ENCODE measurements at regions not wholly inside any gene's neighbourhood (a gene's known extent, or its start where the extent isn't known, plus 50 kb on each side); places are given as distances from the start of the nearest gene placed in this dataset.

DNA sequence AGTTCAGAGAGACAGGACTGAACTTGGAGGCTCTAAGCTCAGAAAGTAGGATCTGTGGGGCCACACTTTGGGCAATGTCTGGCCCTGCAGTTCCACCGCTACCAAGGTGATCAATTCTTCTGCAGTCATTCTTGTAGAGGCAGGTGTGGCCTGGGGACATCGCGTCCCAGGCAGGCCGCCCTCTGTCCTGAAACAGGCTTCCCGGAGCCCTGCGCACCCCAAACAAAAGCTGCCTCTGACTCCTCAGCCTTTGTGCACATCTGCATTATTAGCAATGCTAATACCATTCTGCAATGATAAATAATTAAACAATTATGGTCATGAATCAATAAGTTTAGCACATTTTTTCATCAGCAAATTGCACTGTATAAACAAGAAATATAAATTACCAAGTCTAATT is 160.2 kb downstream of the URI1 start:
- no peak for TF ChIP-seq CTCF (IDR thresholded peaks at IDR 0.05; ENCODE audit: low read depth, low read length, poor library complexity, severe bottlenecking)
- no peak for TF ChIP-seq EZH2phosphoT487 (IDR thresholded peaks at IDR 0.05; ENCODE audit: borderline replicate concordance, low read length)
- Histone ChIP-seq H3K4me3 (ENCODE audit: low read length) (no peak overlapping the region), H3K27me3 (ENCODE audit: control insufficient read depth, low read length) (no peaks in the 10 kb centered on the region), H3K27ac (ENCODE audit: low read depth, low read length) (no peak overlapping the region), H3K9me2 (replicated peaks; ENCODE audit: control insufficient read depth, low read length) (no peaks in the 10 kb centered on the region), H4K20me1 (ENCODE audit: control insufficient read depth, insufficient read depth, low read depth, low read length) (no peaks in the 10 kb centered on the region), H3K79me2 (ENCODE audit: control insufficient read depth, low read length) (no peaks in the 10 kb centered on the region), H3K4me1 (ENCODE audit: control insufficient read depth, low read length) (no peaks in the 10 kb centered on the region), H3K36me3 (ENCODE audit: control insufficient read depth, low read length) (no peaks in the 10 kb centered on the region), H3K4me2 (ENCODE audit: low read length) (no peak overlapping the region), H3K9me3 (ENCODE audit: control insufficient read depth, insufficient read depth, low read length) (no peaks in the 10 kb centered on the region), H3F3A (ENCODE audit: control insufficient read depth, insufficient read depth) (no peaks in the 10 kb centered on the region)

GRCh38 chr19:30102666-30103065 is 160.6 kb downstream of the URI1 start:
- Histone ChIP-seq H3K36me3 (ENCODE audit: control insufficient read depth, low read length) (no peaks in the 10 kb centered on the region), H3K9me2 (replicated peaks; ENCODE audit: control insufficient read depth, low read length) (no peaks in the 10 kb centered on the region), H3K9me3 (ENCODE audit: control insufficient read depth, insufficient read depth, low read length) (no peaks in the 10 kb centered on the region), H3K4me1 (ENCODE audit: control insufficient read depth, low read length) (no peaks in the 10 kb centered on the region), H3F3A (ENCODE audit: control insufficient read depth, insufficient read depth) (no peaks in the 10 kb centered on the region), H3K4me2 (ENCODE audit: low read length) (no peak overlapping the region), H3K27ac (ENCODE audit: low read depth, low read length) (no peak overlapping the region), H3K4me3 (ENCODE audit: low read length) (no peak overlapping the region), H3K79me2 (ENCODE audit: control insufficient read depth, low read length) (no peaks in the 10 kb centered on the region), H4K20me1 (ENCODE audit: control insufficient read depth, insufficient read depth, low read depth, low read length) (no peaks in the 10 kb centered on the region), H3K27me3 (ENCODE audit: control insufficient read depth, low read length) (no peaks in the 10 kb centered on the region)
- TF ChIP-seq CTCF (IDR thresholded peaks at IDR 0.05; ENCODE audit: low read depth, low read length, poor library complexity, severe bottlenecking) (no peak), EZH2phosphoT487 (IDR thresholded peaks at IDR 0.05; ENCODE audit: borderline replicate concordance, low read length) (no peak)

- Histone ChIP-seq H3K9me3 (ENCODE audit: control insufficient read depth, insufficient read depth, low read length) (no peaks in the 10 kb centered on the region), H3K36me3 (ENCODE audit: control insufficient read depth, low read length) (no peaks in the 10 kb centered on the region), H3K27ac (ENCODE audit: low read depth, low read length) (no peak overlapping the region), H3F3A (ENCODE audit: control insufficient read depth, insufficient read depth) (no peaks in the 10 kb centered on the region), H3K79me2 (ENCODE audit: control insufficient read depth, low read length) (no peaks in the 10 kb centered on the region), H3K4me2 (ENCODE audit: low read length) (no peak overlapping the region), H3K27me3 (ENCODE audit: control insufficient read depth, low read length) (no peaks in the 10 kb centered on the region), H3K4me1 (ENCODE audit: control insufficient read depth, low read length) (no peaks in the 10 kb centered on the region), H3K4me3 (ENCODE audit: low read length) (no peak overlapping the region), H3K9me2 (replicated peaks; ENCODE audit: control insufficient read depth, low read length) (no peaks in the 10 kb centered on the region), H4K20me1 (ENCODE audit: control insufficient read depth, insufficient read depth, low read depth, low read length) (no peaks in the 10 kb centered on the region)
- TF ChIP-seq EZH2phosphoT487 (IDR thresholded peaks at IDR 0.05; ENCODE audit: borderline replicate concordance, low read length) (no peak), CTCF (IDR thresholded peaks at IDR 0.05; ENCODE audit: low read depth, low read length, poor library complexity, severe bottlenecking) (no peak)
Observed at GRCh38 chr19:30103981-30104380, 161.9 kb downstream of the URI1 start.

DNA sequence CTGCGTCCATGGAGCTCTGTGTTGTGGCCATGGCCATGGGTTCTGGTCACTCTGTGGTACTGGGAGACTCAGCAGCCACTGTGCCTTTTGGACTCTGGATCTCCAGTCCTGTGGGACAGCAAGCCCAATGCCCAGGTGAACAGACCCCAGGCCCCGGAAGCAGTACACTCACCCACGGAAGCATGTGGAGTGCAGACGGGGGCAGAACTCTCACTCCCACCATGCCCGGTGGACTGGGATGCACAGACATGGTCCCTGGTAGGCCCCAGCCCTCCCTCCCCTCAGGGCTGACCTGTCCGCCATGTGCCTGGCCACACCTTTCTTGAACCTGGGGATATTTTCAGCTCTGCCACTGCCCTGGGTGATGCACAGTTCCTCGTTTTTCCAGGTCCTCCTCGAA is 163.3 kb downstream of the URI1 start:
- H3K27me3 ChIP-seq (ENCODE audit: control insufficient read depth, low read length): no peaks in the 10 kb centered on the region

More for the DNA sequence above, 163.3 kb downstream of the URI1 start:
- Histone ChIP-seq H3F3A (ENCODE audit: control insufficient read depth, insufficient read depth) (no peaks in the 10 kb centered on the region), H3K9me2 (replicated peaks; ENCODE audit: control insufficient read depth, low read length) (no peaks in the 10 kb centered on the region), H3K9me3 (ENCODE audit: control insufficient read depth, insufficient read depth, low read length) (no peaks in the 10 kb centered on the region), H3K4me3 (ENCODE audit: low read length) (no peak overlapping the region), H3K4me1 (ENCODE audit: control insufficient read depth, low read length) (no peaks in the 10 kb centered on the region), H3K4me2 (ENCODE audit: low read length) (no peak overlapping the region), H3K36me3 (ENCODE audit: control insufficient read depth, low read length) (no peaks in the 10 kb centered on the region), H3K79me2 (ENCODE audit: control insufficient read depth, low read length) (no peaks in the 10 kb centered on the region), H4K20me1 (ENCODE audit: control insufficient read depth, insufficient read depth, low read depth, low read length) (no peaks in the 10 kb centered on the region), H3K27ac (ENCODE audit: low read depth, low read length) (no peak overlapping the region)
- TF ChIP-seq CTCF (IDR thresholded peaks at IDR 0.05; ENCODE audit: low read depth, low read length, poor library complexity, severe bottlenecking) (no peak), EZH2phosphoT487 (IDR thresholded peaks at IDR 0.05; ENCODE audit: borderline replicate concordance, low read length) (no peak)

Measured in DOHH2 (cell line).